Stimulated activated CD8-positive, alpha-beta memory T cell treated with anti-CD3 and anti-CD28 coated beads, Interleukin-2, amount 100 ng/mL, for 48 hours (primary cell): ENCODE measurements at regions not wholly inside any gene's neighbourhood (a gene's known extent, or its start where the extent isn't known, plus 50 kb on each side); places are given as distances from the start of the nearest gene placed in this dataset.
"Not testable (repeated sequence)": the region's sequence is repeated elsewhere in the genome, so short reads cannot be mapped to it uniquely, and the experiment has no call there.

Source experiments
- DNase-seq, 2 donors: peaks; one replicate each; pipeline ENCODE4 v3.0.0-alpha.2; 2020; ENCODE audit warnings: low read depth in 2 of 2

GRCh38 chr18:5021558-5021957, 175.5 kb downstream of the AKAIN1 start:
- DNase-seq: no peak

DNA sequence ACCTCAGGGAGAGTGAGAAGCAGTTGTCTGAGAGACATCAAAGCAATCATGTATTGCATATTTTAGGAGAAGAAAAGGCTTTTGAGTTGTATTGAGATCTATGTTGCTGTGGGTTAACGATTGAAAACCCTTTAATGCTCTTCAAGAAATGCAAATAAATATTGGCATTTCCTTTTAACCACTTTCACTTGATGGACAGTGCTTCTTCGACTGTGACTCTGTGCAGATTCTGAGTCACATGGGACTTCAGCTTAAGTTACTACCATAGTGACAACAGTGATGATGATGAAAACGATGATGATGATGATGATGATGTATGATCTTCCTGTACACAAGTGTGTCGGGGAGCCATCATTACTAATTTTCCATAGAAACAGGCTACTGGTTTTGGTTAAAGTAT, 181.8 kb downstream of the AKAIN1 start:
- no peak for DNase-seq

GRCh38 chr18:5004031-5004820, 192.8 kb downstream of the AKAIN1 start:
- DNase-seq: not testable (repeated sequence)

DNA sequence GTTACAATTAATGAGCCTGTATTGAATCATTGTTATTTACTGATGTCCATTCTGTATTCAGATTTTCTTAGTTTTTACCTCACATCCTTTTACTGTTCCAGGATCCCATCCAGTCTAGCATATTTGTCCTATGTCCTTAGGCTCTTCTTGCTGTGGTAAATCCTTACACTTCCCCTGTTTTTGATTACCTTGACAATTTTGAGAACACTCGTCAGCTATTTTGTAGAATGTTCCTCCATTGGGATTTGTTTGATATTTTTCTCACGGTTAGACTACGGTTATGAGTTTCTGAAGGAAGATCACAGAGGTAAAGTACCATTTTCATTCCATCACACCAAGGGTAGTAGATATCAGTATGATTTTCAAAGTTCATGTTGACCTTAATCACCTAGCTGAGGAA, 202.3 kb downstream of the AKAIN1 start:
- DNase-seq: no peak

DNA sequence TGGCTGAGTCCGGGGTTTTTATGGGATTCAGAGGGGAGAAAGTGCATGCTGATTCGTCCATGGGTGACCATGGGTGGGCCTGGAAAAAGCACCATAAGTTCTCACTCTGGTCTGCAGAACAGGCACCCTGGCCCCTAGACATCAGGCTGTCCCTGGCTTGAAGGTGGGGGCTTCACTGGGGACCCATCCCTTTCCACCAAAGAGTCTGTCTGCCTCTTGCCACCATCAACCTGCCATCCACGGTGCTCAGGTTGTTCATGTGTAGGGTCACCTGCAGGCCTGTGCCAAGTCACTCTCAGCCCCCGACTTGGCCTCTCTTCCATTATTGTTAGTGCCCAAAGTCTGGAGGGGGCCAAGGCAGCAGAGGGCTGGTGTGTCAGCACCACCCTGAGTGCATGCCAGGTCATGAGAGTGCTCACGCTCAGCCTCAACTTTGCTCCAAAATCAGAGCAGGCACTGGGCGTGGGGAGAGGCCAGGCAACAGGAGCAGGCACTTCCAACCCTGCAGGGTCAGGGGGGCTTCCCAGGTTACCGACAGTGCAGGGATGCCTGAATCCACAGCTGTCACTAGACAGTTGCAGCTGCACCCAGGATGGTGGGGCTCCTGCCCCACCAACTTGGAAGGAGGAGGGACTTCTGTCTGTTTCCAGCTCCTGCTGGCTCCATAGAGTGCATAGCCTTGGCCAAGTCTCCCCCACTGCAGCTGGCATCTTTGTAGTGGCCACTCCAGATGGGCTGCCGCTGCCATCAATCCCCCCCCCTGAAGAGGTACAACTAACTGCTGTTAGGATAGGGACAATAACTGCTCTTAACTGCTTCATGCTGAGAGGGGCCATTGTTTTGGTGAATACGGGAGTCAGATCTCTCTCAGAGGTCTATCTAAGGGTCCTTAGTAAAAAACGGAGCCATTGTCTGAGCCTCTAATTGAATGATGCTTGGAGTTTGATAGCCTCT, 209.3 kb downstream of the AKAIN1 start:
- no peak for DNase-seq

- DNase-seq: no peak
Measured at GRCh38 chr18:4986677-4987076, 210.4 kb downstream of the AKAIN1 start.

- DNase-seq: no peak
Measured at GRCh38 chr18:4986066-4986465, 211.0 kb downstream of the AKAIN1 start.

DNA sequence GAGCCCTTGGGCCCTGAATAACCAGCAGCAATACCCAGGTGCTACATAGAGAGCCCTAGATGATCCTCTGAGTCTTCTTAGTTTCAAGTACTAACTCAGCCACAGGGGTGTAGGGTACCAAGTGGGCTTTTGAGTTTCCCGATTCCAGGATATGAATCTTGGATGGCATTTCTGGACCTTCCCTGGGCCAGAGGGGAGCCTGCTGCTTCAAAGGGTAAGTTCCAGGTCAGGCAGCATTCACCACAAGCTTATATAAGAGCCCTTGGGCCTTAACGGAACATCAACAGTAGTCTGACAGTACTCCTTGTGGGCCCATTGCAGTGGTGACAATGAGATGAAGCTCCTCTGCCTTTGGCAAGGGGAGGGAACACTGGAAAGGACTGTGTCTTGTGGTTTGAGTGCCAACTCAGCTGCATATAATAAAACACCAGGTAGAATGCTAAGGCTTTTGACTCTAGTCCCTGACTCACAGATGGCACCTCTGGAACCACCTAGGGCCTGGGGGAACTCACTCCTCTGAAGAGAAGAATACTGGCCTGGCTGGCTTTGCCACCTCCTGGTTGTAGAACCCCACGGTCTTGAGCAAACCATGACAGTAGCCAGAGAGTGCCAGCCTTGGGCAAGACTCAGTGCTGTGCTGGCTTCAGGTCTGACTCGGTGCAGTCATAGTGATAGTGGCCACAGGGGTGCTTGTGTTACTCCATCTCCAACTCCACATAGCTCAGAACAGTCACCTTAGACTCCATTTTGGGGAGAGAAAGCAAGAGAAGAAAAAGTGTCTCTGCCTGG, 235.7 kb downstream of the AKAIN1 start:
- DNase-seq: no peak

DNA sequence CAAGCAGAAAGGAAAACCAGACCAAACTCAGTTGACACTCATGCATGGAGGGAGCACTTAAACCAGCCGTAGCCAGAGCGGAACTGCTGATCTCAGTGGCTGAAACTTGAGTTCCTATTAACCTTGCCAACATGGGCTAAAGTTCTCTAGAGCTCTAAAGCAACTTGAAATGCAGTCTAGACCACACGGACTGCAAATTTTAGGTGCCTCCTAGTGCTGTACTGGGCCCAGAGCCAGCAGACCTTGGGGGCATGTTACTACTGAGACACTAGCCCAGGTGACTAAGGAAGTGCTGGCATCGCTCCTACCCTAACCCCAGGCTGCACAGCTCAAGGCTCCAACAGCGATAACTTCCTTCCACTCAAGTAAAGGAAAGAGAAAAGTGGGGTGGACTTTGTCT, 236.5 kb downstream of the AKAIN1 start:
- no peak for DNase-seq

- no peak for DNase-seq
Measured at GRCh38 chr18:4931209-4931608, 265.8 kb downstream of the AKAIN1 start.

DNA sequence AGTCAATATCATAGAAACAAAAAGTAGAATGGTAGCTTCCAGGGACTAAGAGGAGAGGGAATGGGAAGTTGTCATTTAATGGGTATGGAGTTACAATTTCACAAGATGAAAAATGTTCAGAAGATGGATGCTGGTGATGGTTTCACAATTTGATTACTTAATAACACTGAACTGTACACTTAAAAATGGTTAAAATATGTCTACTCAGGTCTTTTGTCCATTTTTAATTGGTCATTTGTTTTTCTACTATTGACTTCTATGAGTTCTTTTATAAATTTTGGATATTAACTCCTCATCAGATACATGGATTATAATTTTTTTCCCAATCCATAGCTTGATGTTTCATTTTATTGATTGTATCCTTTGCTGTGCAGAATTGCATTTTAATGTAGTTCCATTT, 275.5 kb downstream of the AKAIN1 start:
- no peak for DNase-seq

DNA sequence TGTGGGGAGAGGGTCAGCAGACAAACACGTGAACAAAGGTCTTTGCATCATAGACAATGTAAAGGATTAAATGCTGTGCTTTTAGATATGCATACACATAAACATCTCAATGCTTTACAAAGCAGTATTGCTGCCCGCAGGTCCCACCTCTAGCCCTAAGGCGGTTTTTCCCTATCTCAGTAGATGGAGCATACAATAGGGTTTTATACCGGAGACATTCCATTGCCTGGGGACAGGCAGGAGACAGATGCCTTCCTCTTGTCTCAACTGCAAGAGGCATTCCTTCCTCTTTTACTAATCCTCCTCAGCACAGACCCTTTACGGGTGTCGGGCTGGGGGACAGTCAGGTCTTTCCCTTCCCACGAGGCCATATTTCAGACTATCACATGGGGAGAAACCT, 279.5 kb downstream of the AKAIN1 start:
- not testable (repeated sequence) for DNase-seq

DNA sequence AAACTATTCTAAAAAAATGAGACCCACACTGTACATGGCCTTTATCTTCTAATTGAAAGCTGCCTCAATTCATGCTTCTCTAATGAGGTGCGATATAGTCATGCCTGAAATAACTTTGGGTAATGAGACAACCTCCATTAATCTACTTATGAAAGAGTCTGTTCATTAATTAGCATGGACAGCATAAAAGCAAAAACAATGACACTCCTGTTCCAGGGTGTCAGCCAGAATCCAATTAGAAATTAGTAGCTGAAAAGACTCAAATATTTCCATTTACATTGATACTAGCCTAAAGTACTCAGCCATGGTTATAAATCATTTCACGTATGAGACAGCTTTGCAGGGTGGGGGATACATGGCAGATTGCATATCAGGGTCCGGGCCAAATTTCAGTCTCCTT, 288.7 kb downstream of the AKAIN1 start:
- no peak for DNase-seq

GRCh38 chr18:4906856-4907255, 290.2 kb downstream of the AKAIN1 start:
- DNase-seq: no peak

DNA sequence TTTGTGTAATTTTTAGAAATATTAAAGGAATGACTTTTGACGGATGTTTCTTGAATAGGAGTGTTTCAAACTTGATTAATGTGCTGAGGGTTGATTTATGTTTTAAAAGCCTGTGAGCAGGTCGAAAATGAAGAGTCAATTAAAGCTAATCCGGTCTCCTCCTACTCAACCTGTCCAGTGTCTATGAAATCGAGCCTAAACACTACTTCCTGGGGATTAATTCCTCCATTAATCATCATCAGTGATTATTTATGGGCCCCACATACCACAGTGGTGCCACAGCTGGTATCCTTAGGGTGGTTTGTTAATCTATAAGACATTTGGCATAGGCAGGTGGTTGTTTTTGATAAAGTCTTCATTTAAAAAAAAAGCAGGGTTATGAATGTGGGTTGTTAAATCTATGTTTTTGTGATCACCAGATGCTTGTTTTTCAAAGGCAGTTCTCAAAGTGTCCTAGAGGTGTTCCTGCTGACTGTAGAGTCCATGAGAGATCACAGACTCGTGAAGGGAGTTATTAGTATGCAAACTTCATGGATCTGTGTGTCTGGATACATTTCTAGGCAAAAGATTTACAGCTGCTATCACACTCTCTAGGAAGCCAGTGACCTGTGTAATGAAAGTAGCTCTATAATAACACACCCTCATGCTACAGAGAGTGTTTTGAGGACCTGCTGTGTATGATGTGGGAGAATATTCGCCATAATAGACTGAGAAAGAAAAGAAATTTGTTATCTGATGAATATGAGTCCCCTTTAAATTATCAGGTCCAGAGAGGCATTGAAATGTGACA, 308.6 kb downstream of the AKAIN1 start:
- no peak for DNase-seq

DNA sequence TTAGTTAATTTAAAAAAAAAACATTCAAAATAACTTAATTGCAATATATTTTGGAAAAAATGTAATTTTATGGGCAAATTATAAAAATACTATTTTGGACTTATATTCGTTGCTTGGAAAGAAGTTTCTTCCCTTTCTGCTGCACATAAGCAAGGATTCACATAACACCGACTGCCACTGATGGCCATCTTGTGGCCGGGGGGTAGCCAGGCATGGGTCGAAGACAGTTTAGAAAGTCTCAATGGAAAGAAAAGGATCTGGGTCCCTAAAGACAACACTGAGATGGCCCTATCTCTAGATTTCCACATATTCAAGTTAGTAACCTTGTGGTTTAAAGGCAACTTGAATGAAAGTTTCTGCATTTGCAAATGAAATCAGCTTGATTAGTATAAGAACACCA, 318.6 kb downstream of the AKAIN1 start:
- no peak for DNase-seq

GRCh38 chr18:4871197-4871596, 325.9 kb downstream of the AKAIN1 start:
- DNase-seq: no peak

DNA sequence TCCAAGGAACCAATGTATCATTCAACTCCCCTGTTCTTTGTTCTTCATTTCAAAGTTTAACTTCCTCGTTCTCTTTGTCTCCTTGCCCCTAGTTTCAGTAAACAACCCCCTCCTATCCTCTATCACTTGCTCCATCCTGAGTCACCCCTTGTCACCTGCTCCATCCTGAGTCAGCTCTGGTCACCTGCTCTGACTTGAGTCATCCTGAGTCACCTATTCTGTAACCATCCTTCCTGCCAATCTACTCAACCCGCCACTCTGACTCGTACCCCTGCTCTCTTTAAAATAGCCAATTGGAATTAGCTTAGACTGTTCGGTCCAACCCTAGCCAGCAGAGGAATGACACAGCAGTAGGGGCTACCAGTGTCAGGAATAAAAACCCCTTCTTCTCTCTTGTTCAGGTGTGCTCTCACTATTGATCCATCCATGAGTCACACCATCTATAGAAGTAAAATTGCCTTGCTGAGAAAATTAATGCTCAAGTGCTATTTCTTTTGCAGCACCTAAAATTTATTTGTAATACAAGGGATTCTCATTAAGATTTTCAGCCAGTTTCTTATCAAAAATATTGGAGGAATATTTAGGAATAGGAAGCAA, 326.8 kb downstream of the AKAIN1 start:
- DNase-seq: no peak

GRCh38 chr18:4869155-4869554, 327.9 kb downstream of the AKAIN1 start:
- no peak for DNase-seq

- no peak for DNase-seq
Measured at GRCh38 chr18:4858379-4859127, 338.5 kb downstream of the AKAIN1 start.
